Endothelial cell of umbilical vein (primary cell): ENCODE measurements at regions not wholly inside any gene's neighbourhood (a gene's known extent, or its start where the extent isn't known, plus 50 kb on each side); places are given as distances from the start of the nearest gene placed in this dataset.

Experiments
- BruUV-seq: library from RNA; stranded (reverse); fragments of 400-500 nt; replicated peaks from 2 replicates; lab custom pipeline; 2021; lab: Mats Ljungman, UMichigan
- CTCF ChIA-PET: fragments of 300-600, 350-600 bp; sonication (Branson Sonifier 250); formaldehyde crosslinking; loops from one replicate; lab custom pipeline; 2021; ENCODE audit warnings: antibody characterized with exemption, inconsistent platforms; lab: Charles Lee
- POLR2A ChIA-PET: fragments of 300-600, 350-600 bp; sonication (Branson Sonifier 250); formaldehyde crosslinking; loops from one replicate; lab custom pipeline; 2021; ENCODE audit warnings: antibody characterized with exemption, inconsistent platforms; lab: Charles Lee
- DNase-seq: peaks from one replicate; pipeline ENCODE4 v3.0.0-alpha.2; 2011; ENCODE audit warnings: low read depth, low spot score
- FAIRE-seq: peaks from 2 replicates; lab custom pipeline; 2011; peaks lifted over from hg19 to GRCh38; lab: Jason Lieb, UNC
- H2AFZ ChIP-seq: 2 replicates; pipeline ENCODE4 v1.6.0; 2012; ENCODE audit warnings: low read depth, low read length, control low read depth, inconsistent platforms
- H3K27ac ChIP-seq: 2 replicates; pipeline ENCODE4 v1.5.1; 2011; ENCODE audit warnings: low read depth, mild to moderate bottlenecking, control low read depth, low read length, moderate library complexity; ENCODE audit not compliant: insufficient read depth
- H3K27me3 ChIP-seq, 2 experiments: 2 replicates each; pipeline versions ENCODE4 v1.6.0 to v1.6.1; 2011; ENCODE audit warnings: low read length in 2 of 2, mixed read lengths in 1 of 2; ENCODE audit not compliant: control insufficient read depth in 2 of 2, insufficient read depth in 2 of 2
- H3K36me3 ChIP-seq, 2 experiments: 2 replicates in 1 of 2; 3 replicates in 1 of 2; pipeline ENCODE4 v1.5.1; 2011; ENCODE audit warnings: low read length in 2 of 2, mild to moderate bottlenecking in 1 of 2, moderate library complexity in 1 of 2; ENCODE audit not compliant: control insufficient read depth in 2 of 2, insufficient read depth in 2 of 2; ENCODE audit errors: extremely low read depth in 1 of 2
- H3K4me1 ChIP-seq: 3 replicates; pipeline ENCODE4 v1.5.1; 2011; ENCODE audit warnings: mild to moderate bottlenecking, low read length; ENCODE audit not compliant: control insufficient read depth, insufficient read depth; ENCODE audit errors: extremely low read depth
- H3K4me2 ChIP-seq: 2 replicates; pipeline ENCODE4 v1.6.1; 2011; ENCODE audit warnings: low read length, control low read depth, mixed read lengths; ENCODE audit not compliant: insufficient read depth
- H3K4me3 ChIP-seq, 3 experiments: fragments of 200-600 bp in 1 of 3; sonication (generic), shearing (Covaris generic) in 1 of 3; replicated peaks in 1 of 3; 2 replicates each; pipeline ENCODE4 v1.5.1; 2011 to 2016; ENCODE audit warnings: control low read depth in 3 of 3, low read length in 3 of 3, mild to moderate bottlenecking in 2 of 3, inconsistent platforms in 1 of 3, low read depth in 1 of 3, moderate library complexity in 1 of 3; ENCODE audit not compliant: insufficient read depth in 1 of 3
- H3K79me2 ChIP-seq: 2 replicates; pipeline ENCODE4 v1.6.0; 2012; ENCODE audit warnings: low read length, inconsistent platforms; ENCODE audit not compliant: control insufficient read depth, insufficient read depth
- H3K9ac ChIP-seq: replicated peaks from 2 replicates; pipeline ENCODE3; 2011; ENCODE audit warnings: low read length, control low read depth; ENCODE audit not compliant: insufficient read depth; ENCODE audit errors: extremely low read depth
- H3K9me1 ChIP-seq: replicated peaks from 3 replicates; pipeline ENCODE4 v1.6.0; 2011; ENCODE audit warnings: mild to moderate bottlenecking, low read length; ENCODE audit not compliant: control insufficient read depth, insufficient read depth; ENCODE audit errors: extremely low read depth
- H3K9me3 ChIP-seq: replicated peaks from 2 replicates; pipeline ENCODE4 v1.5.1; 2012; ENCODE audit warnings: low read length, inconsistent platforms; ENCODE audit not compliant: control insufficient read depth, insufficient read depth
- H4K20me1 ChIP-seq: replicated peaks from 2 replicates; pipeline ENCODE3; 2011; ENCODE audit warnings: mild to moderate bottlenecking, low read length; ENCODE audit not compliant: control insufficient read depth, insufficient read depth; ENCODE audit errors: extremely low read depth
- EZH2 ChIP-seq: IDR thresholded peaks from 2 replicates; pipeline ENCODE4 v1.6.1; 2012; ENCODE audit warnings: borderline replicate concordance, low read depth, mild to moderate bottlenecking, moderate library complexity, low read length, inconsistent platforms; ENCODE audit not compliant: severe bottlenecking
- FOS ChIP-seq: IDR thresholded peaks from 2 replicates; pipeline ENCODE4 v1.6.1; 2011; ENCODE audit warnings: mild to moderate bottlenecking, low read length, moderate library complexity, borderline replicate concordance; ENCODE audit not compliant: insufficient read depth
- GATA2 ChIP-seq: IDR thresholded peaks from 2 replicates; pipeline ENCODE4 v1.7.0; 2011; ENCODE audit warnings: low read depth, mild to moderate bottlenecking, moderate library complexity, mixed read lengths, low read length; ENCODE audit not compliant: insufficient read length, insufficient read depth
- JUN ChIP-seq: IDR thresholded peaks from 2 replicates; pipeline ENCODE4 v1.6.1; 2011; ENCODE audit warnings: borderline replicate concordance, low read depth; ENCODE audit not compliant: insufficient read length, insufficient read depth
- MAX ChIP-seq: IDR thresholded peaks from 2 replicates; pipeline ENCODE4 v1.6.1; 2011; ENCODE audit not compliant: insufficient read depth, insufficient read length
- MYC ChIP-seq: IDR thresholded peaks from one replicate; pipeline ENCODE4 v1.6.1; 2011; ENCODE audit warnings: mild to moderate bottlenecking, low read depth, low read length
- POLR2A ChIP-seq: IDR thresholded peaks from 2 replicates; pipeline ENCODE4 v1.6.1; 2012; ENCODE audit warnings: low read depth, mild to moderate bottlenecking, control low read depth, low read length
- POLR2AphosphoS5 ChIP-seq: IDR thresholded peaks from 2 replicates; pipeline ENCODE4 v1.6.1; 2012; ENCODE audit warnings: low read depth, mild to moderate bottlenecking, control low read depth, low read length, moderate library complexity; ENCODE audit not compliant: insufficient read depth
- dilution Hi-C: fragments of 300-500 bp; cut with MboI; formaldehyde crosslinking; loops from one replicate; pipeline ENCODE4 v1.15.0; 2019; ENCODE audit warnings: low sequenced_read_pairs; ENCODE audit not compliant: extremely low pct_ligation_motif_present
- intact Hi-C: fragments of 100-400 bp; cut with micrococcal nuclease; formaldehyde crosslinking; loops from one replicate; pipeline ENCODE4 v1.10.0; 2022
- TF ChIP-seq, protein P1 (sequence below), 2 donors: IDR thresholded peaks; 1 replicate in 1 of 2; 2 replicates in 1 of 2; pipeline ENCODE4 v1.5.1; 2011; ENCODE audit warnings: low read length in 2 of 2, mild to moderate bottlenecking in 2 of 2, moderate library complexity in 2 of 2, control low read depth in 1 of 2, inconsistent platforms in 1 of 2, low read depth in 1 of 2; ENCODE audit not compliant: insufficient read depth in 1 of 2; ENCODE audit errors: extremely low read depth in 1 of 2

DNA sequence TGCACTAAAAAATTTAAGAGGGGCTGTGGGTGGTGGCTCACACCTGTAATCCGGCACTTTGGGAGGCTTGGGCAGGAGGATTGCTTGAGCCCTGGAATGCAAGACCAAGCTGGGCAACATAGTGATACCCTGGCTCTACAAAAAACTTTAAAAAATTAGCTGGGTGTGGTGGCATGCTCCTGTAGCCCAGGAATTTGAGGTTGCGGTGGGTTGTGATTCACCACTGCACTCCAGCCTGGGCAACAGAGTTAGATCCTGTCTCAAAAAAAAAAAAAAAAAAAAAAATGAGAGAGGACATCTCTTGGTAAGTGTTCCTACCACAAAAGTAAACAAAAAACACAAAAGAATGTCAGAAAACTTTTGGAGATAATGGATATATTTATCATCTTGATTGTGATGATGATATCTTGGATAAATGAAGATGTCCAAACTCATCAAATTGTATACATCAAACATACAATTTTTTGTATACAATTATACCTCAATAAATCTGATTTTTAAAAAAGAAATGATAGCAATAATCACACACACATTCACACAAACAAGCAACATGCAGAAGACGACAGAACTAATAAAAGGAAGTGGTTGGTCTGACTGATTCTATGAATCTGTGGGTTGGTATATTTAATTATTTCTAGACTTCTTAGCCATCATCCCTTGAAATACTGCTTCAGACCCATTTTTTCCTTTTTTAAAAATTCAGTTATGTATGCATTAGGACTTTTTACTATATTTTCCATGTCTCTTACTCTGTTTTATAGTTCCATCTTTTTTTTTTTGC, 465.9 kb downstream of the PLA2G4A start:
- no peaks in the 10 kb centered on the region for H3K9me1 ChIP-seq
- H3K4me3 ChIP-seq = no peak overlapping the region
- no peak overlapping the region for H3K27ac ChIP-seq
- ChIA-PET CTCF (no interaction called here), POLR2A (no interaction called here)
- H3K4me1 ChIP-seq = no peaks in the 10 kb centered on the region
- intact Hi-C loops = no loop called here
- H3K4me2 ChIP-seq = no peak overlapping the region
- no peaks in the 10 kb centered on the region for H4K20me1 ChIP-seq
- H2AFZ ChIP-seq = no peak overlapping the region
- BruUV-seq = no TSS peak
- no peak overlapping the region for H3K9ac ChIP-seq
- no peaks in the 10 kb centered on the region for H3K36me3 ChIP-seq
- FAIRE-seq (no peak), DNase-seq (no peak)
- no peak for TF ChIP-seq FOS
- no peak for TF ChIP-seq POLR2A
- TF ChIP-seq EZH2 = no peak
- TF ChIP-seq JUN = no peak
- TF ChIP-seq MAX = no peak
- no peak for TF ChIP-seq POLR2AphosphoS5
- TF ChIP-seq, protein P1, sequence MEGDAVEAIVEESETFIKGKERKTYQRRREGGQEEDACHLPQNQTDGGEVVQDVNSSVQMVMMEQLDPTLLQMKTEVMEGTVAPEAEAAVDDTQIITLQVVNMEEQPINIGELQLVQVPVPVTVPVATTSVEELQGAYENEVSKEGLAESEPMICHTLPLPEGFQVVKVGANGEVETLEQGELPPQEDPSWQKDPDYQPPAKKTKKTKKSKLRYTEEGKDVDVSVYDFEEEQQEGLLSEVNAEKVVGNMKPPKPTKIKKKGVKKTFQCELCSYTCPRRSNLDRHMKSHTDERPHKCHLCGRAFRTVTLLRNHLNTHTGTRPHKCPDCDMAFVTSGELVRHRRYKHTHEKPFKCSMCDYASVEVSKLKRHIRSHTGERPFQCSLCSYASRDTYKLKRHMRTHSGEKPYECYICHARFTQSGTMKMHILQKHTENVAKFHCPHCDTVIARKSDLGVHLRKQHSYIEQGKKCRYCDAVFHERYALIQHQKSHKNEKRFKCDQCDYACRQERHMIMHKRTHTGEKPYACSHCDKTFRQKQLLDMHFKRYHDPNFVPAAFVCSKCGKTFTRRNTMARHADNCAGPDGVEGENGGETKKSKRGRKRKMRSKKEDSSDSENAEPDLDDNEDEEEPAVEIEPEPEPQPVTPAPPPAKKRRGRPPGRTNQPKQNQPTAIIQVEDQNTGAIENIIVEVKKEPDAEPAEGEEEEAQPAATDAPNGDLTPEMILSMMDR (IDR thresholded peaks at IDR 0.05; ENCODE audit: extremely low read depth in 1 of 2, insufficient read depth in 1 of 2, low read depth in 1 of 2, low read length in 2 of 2) = no peak
- TF ChIP-seq GATA2 = no peak
- no peak for TF ChIP-seq MYC
- dilution Hi-C loops = no loop called here
- H3K79me2 ChIP-seq = no peaks in the 10 kb centered on the region
- H3K9me3 ChIP-seq = no peaks in the 10 kb centered on the region
- no peaks in the 10 kb centered on the region for H3K27me3 ChIP-seq
